Stimulated activated naive B cell treated with anti-CD40 and anti-IgM and Interleukin-4, amounts not matched to agents 10 μg/mL and 1 μg/mL and 100 μg/mL, for 72 hours (primary cell): ENCODE measurements at regions not wholly inside any gene's neighbourhood (a gene's known extent, or its start where the extent isn't known, plus 50 kb on each side); places are given as distances from the start of the nearest gene placed in this dataset.
"Not testable (repeated sequence)": the region's sequence is repeated elsewhere in the genome, so short reads cannot be mapped to it uniquely, and the experiment has no call there.

Source experiments
- ATAC-seq, 2 donors: fragments of 150-1000 bp; cut with Tn5 transposase; replicated peaks; 2 replicates each; pipeline ENCODE4 v1.10.0; 2021; ENCODE audit warnings: moderate library complexity in 1 of 2
- DNase-seq: peaks from one replicate; pipeline ENCODE4 v3.0.0; 2021
- H3K27ac Mint-ChIP-seq: one replicate; pipeline ENCODE4 v1.8.0; 2022; ENCODE audit warnings: mild to moderate bottlenecking, mixed read lengths
- H3K27me3 Mint-ChIP-seq, 2 donors: one replicate each; pipeline ENCODE4 v1.8.0; 2022; ENCODE audit warnings: mixed read lengths in 2 of 2
- H3K36me3 Mint-ChIP-seq, 2 donors: one replicate each; pipeline ENCODE4 v1.8.0; 2022; ENCODE audit warnings: mixed read lengths in 2 of 2, mild to moderate bottlenecking in 1 of 2
- H3K4me1 Mint-ChIP-seq, 2 donors: one replicate each; pipeline ENCODE4 v1.8.0; 2022; ENCODE audit warnings: mixed read lengths in 2 of 2, mild to moderate bottlenecking in 1 of 2
- H3K4me3 Mint-ChIP-seq, 2 donors: one replicate each; pipeline ENCODE4 v1.8.0; 2022; ENCODE audit warnings: mild to moderate bottlenecking in 2 of 2, mixed read lengths in 2 of 2, moderate library complexity in 1 of 2
- H3K9me3 Mint-ChIP-seq, 2 donors: one replicate each; pipeline ENCODE4 v1.8.0; 2022; ENCODE audit warnings: mixed read lengths in 2 of 2, mild to moderate bottlenecking in 1 of 2

DNA sequence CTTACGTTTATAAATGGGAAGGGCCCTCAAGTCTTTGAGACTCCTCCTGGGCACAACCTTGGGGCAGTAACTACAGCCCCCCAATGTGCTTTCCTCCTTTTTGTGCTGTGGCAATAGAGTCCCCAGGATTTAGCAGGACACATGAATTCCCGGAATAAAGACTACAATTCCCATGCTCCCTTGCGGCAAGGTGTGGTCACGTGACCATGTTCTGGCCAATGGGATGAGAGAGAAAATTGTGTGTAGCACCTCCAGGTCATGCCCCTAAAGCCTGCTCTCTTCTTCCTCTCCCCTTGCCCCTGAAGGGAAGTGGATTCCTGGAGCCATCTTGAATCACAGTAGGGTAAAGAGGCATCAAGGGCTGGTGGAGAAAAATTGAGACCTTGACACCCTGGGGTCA is 295.1 kb upstream of the SFSWAP start:
- ATAC-seq: no peak
- Mint-ChIP-seq H3K4me3 (no peak overlapping the region), H3K27ac (no peak overlapping the region), H3K36me3 (no peaks in the 10 kb centered on the region), H3K9me3 (no peaks in the 10 kb centered on the region), H3K27me3 (peaks cover 0 to 3% of the 10 kb centered on the region in 2 donors), H3K4me1 (no peaks in the 10 kb centered on the region)
- DNase-seq: no peak

GRCh38 chr12:131418121-131418520 is 292.8 kb upstream of the SFSWAP start:
- no peak overlapping the region for H3K4me3 Mint-ChIP-seq
- no peak overlapping the region for H3K27ac Mint-ChIP-seq
- no peak for ATAC-seq

DNA sequence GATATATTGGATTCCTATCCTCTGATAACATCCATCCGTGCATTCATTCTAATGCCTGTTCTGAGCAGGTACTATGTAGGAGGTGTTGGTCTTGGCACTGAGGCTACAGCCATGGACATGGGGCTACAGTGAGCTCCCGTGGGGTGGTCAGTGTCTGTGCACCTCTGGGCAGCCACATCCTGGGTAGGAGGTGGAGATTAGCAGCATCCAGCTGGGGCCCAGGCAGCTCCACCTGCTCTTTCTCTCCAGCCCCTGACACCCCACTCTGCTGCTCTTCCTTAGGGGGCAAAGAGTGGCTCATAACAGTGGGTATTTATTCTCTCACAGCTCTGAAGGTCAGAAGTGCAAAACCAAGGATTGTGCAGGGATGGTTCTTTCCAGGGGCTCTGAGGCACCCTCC is 292.0 kb upstream of the SFSWAP start:
- peaks cover 1 to 3% of the 10 kb centered on the region in 2 donors for H3K36me3 Mint-ChIP-seq
- peaks cover 4 to 6% of the 10 kb centered on the region in 2 donors for H3K9me3 Mint-ChIP-seq
- peaks cover 10 to 28% of the 10 kb centered on the region in 2 donors for H3K27me3 Mint-ChIP-seq
- no peak for DNase-seq
- H3K4me3 Mint-ChIP-seq: no peak overlapping the region
- no peak overlapping the region for H3K27ac Mint-ChIP-seq
- no peak for ATAC-seq
- no peaks in the 10 kb centered on the region for H3K4me1 Mint-ChIP-seq

More at GRCh38 chr12:131418121-131418520, 292.8 kb upstream of the SFSWAP start:
- no peaks in the 10 kb centered on the region for H3K9me3 Mint-ChIP-seq
- no peaks in the 10 kb centered on the region for H3K36me3 Mint-ChIP-seq
- H3K27me3 Mint-ChIP-seq: peaks cover 10 to 20% of the 10 kb centered on the region in 2 donors
- no peaks in the 10 kb centered on the region for H3K4me1 Mint-ChIP-seq
- DNase-seq: no peak

GRCh38 chr12:131420867-131421447 is 289.9 kb upstream of the SFSWAP start:
- no peaks in the 10 kb centered on the region for H3K4me1 Mint-ChIP-seq
- ATAC-seq: no peak
- DNase-seq: no peak
- H3K27ac Mint-ChIP-seq: no peak overlapping the region
- peaks cover 1 to 3% of the 10 kb centered on the region in 2 donors for H3K36me3 Mint-ChIP-seq
- H3K9me3 Mint-ChIP-seq: peaks cover 13 to 14% of the 10 kb centered on the region in 2 donors
- peaks cover 10 to 34% of the 10 kb centered on the region in 2 donors for H3K27me3 Mint-ChIP-seq
- H3K4me3 Mint-ChIP-seq: no peak overlapping the region

GRCh38 chr12:131421509-131422186 is 289.2 kb upstream of the SFSWAP start:
- peaks cover 10 to 34% of the 10 kb centered on the region in 2 donors for H3K27me3 Mint-ChIP-seq
- peaks cover 13 to 14% of the 10 kb centered on the region in 2 donors for H3K9me3 Mint-ChIP-seq
- H3K4me1 Mint-ChIP-seq: no peaks in the 10 kb centered on the region
- H3K27ac Mint-ChIP-seq: no peak overlapping the region
- H3K4me3 Mint-ChIP-seq: no peak overlapping the region
- H3K36me3 Mint-ChIP-seq: peaks cover 1 to 3% of the 10 kb centered on the region in 2 donors
- DNase-seq: no peak
- ATAC-seq: no peak

DNA sequence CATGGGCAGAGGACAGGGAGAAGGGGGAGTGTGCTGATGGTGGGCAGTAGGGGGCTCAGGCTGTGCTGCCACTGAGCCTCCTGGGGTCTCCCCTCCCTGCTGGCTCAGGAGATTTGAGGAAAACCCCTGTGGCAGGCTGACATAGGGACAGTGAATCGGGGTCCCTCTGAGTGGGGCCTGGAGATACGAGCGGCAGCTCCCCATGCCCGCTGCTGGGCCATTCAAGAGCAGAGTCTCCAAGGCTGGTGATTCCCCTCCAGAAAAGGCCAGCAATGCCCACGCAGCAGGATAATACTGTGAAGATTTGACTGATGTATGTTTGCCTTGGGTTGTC is 288.7 kb upstream of the SFSWAP start:
- no peak overlapping the region for H3K27ac Mint-ChIP-seq
- H3K27me3 Mint-ChIP-seq: peaks cover 10 to 34% of the 10 kb centered on the region in 2 donors
- ATAC-seq (no peak), DNase-seq (no peak)
- H3K36me3 Mint-ChIP-seq: peaks cover 1 to 3% of the 10 kb centered on the region in 2 donors
- H3K4me1 Mint-ChIP-seq: no peaks in the 10 kb centered on the region
- H3K9me3 Mint-ChIP-seq: peaks cover 13 to 14% of the 10 kb centered on the region in 2 donors
- no peak overlapping the region for H3K4me3 Mint-ChIP-seq

DNA sequence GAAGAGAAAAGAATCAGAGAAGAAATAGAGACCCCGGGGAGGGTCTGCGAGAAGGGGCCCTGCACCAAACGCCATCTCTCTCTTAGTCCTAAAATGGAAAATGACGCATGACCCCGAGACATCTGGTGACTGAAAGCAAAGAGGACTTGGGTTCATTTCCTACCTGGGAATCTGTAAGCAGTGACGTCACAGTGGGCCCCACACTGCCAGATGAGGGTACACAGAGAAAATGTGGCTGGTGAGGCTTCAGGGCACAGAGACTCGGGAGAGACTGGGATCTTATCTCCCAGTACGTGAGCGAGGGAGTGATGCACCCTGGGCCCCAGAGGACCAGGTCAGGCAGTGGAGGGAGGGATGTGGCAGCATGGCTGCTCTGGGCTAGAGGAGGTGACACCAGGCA is 288.1 kb upstream of the SFSWAP start:
- Mint-ChIP-seq H3K27me3 (peaks cover 10 to 35% of the 10 kb centered on the region in 2 donors), H3K36me3 (peaks cover 1 to 3% of the 10 kb centered on the region in 2 donors), H3K27ac (no peak overlapping the region), H3K4me1 (no peaks in the 10 kb centered on the region), H3K4me3 (no peak overlapping the region), H3K9me3 (peaks cover 13 to 14% of the 10 kb centered on the region in 2 donors)
- DNase-seq: no peak
- ATAC-seq: no peak

DNA sequence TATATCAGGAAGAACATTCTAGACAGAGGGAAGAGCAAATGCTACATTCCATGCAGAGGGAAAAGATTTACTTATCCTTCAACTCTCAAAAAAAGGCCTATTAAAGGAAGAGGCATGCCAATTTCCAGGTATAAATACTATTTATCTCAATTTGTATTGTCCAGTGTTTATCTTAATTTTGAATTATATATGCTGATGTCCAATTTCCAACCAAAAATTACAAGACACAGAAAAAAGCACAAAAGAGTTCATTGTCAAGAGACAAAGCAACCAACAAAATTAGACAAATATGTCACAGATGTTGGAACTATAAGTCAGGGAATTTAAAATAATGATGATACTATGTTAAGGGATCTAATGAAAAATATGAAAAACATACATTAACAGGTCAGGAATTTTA is 286.6 kb upstream of the SFSWAP start:
- peaks cover 16 to 42% of the 10 kb centered on the region in 2 donors for H3K27me3 Mint-ChIP-seq
- H3K27ac Mint-ChIP-seq: no peak overlapping the region
- no peak overlapping the region for H3K4me3 Mint-ChIP-seq
- peaks cover 13 to 14% of the 10 kb centered on the region in 2 donors for H3K9me3 Mint-ChIP-seq
- no peaks in the 10 kb centered on the region for H3K4me1 Mint-ChIP-seq
- peaks cover 1 to 3% of the 10 kb centered on the region in 2 donors for H3K36me3 Mint-ChIP-seq
- DNase-seq: no peak
- no peak for ATAC-seq

DNA sequence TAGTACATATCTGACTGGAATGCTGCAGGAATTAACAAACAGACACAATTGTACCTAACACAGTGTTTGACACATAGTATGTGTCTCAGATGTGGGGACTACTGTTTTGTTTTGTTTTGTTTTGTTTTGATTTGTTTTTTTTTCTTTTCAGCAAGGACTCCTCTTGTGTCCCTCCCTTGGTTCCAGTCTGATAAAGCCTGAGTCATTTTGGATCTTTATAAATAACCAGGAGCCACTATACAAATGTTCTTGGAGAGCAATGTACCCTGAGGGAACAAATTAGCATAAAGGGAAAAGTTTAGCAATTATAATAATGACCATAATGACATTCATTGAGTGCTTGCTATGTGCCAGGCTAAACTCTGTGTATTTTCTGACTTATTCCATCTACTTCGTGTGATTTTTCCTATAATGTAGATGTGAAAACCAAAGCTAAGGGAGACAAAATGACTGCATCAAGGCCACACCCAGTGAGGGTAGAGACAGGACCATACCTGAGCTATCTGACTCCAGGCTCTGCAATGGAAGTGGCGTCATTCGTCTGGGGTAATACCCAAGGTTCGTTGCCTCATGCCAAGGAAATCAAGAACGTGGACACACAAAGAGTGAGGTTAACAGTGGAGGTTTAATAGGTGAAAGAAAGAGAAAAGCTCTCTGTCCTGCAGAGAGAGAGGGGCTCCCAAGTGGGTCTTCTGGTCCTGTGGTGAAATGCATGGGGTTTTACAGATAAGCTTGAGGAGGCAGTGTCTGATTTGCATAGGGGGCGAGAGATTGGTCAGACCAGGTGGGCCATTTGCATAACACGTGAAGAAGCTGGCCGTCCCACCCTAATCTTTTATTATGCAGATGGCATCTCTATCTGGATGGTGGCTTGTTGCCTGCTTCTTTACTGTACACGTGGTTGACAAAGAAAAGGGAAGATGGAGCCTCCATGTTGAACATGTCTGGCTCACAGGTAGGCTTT is 285.5 kb upstream of the SFSWAP start:
- Mint-ChIP-seq H3K27me3 (peaks cover 16 to 52% of the 10 kb centered on the region in 2 donors), H3K27ac (no peak overlapping the region), H3K36me3 (peaks cover 1 to 3% of the 10 kb centered on the region in 2 donors), H3K4me3 (no peak overlapping the region), H3K4me1 (no peaks in the 10 kb centered on the region), H3K9me3 (peaks cover 13 to 16% of the 10 kb centered on the region in 2 donors)
- DNase-seq (no peak), ATAC-seq (no peak)

DNA sequence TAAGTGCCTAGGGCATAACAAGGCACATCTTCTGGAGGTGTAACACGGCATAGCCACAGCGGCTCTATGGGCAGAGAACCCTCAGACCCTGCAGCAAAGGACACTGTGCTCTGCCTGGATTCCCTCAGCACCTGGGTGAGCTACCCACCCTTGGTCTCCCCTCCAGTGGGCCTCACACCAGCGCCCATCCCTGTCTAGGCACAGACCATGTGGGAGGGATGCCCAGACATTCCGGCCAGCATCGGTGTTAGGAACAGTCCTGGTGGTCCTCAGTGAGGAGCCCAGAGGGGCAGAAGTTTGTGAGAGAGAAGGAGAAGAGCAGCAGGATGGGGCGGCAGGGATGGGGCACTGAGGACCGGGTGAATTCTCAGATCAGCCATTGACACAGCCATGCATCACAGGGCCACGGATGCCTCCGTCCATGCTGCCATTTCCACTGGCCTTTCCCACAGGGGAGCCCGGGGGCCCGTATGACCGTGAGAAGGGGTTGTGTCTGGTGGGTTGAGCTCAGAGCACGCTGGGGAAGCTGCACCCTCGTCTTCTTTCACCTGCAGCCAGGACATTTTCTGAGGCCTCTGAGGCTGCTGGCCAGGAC is 282.7 kb upstream of the SFSWAP start:
- H3K27ac Mint-ChIP-seq: no peak overlapping the region
- H3K27me3 Mint-ChIP-seq: peaks cover 12 to 50% of the 10 kb centered on the region in 2 donors
- peaks cover 1 to 3% of the 10 kb centered on the region in 2 donors for H3K36me3 Mint-ChIP-seq
- ATAC-seq (no peak), DNase-seq (no peak)
- H3K4me1 Mint-ChIP-seq: peaks cover 5 to 6% of the 10 kb centered on the region in 2 donors
- no peak overlapping the region for H3K4me3 Mint-ChIP-seq
- peaks cover 13 to 18% of the 10 kb centered on the region in 2 donors for H3K9me3 Mint-ChIP-seq

GRCh38 chr12:131429221-131429620 is 281.7 kb upstream of the SFSWAP start:
- not testable (repeated sequence) for H3K36me3 Mint-ChIP-seq, ATAC-seq, H3K4me3 Mint-ChIP-seq, DNase-seq, H3K9me3 Mint-ChIP-seq, H3K4me1 Mint-ChIP-seq, H3K27ac Mint-ChIP-seq
- peaks cover 12 to 43% of the 10 kb centered on the region in 2 donors for H3K27me3 Mint-ChIP-seq

- not testable (repeated sequence) for DNase-seq, H3K4me1 Mint-ChIP-seq, H3K9me3 Mint-ChIP-seq, H3K4me3 Mint-ChIP-seq, ATAC-seq, H3K27ac Mint-ChIP-seq, H3K36me3 Mint-ChIP-seq
- peaks cover 17 to 44% of the 10 kb centered on the region in 2 donors for H3K27me3 Mint-ChIP-seq
These were observed 281.2 kb upstream of the SFSWAP start for GRCh38 chr12:131429697-131430096.

DNA sequence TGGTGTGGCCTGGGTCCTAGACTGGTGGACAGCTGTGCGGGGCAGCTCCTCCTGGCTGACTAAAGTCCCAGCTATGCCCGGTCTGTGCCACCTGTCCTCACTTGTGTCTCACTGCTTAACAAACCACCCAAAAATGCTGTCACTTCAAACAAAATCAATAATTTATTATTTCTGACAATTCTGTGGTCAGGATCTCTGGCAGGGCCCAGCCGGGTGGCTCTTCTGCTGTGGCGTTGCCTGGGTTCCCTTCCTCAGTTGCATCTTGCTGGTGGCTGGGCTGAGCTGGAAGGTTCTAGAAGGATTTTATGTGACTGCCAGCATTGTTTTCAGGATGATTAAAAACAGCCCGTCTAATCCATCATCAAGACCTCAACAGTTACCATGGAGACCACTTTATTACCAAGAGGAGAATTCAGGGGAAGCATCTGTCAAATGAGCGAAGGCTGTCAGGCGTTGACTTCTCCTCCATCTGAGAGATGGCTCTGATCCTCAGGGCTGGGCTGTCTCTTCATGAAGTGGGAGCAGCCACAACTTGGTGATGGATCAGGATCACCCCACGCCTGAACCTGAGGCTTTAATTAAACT is 280.6 kb upstream of the SFSWAP start:
- ATAC-seq: no peak
- H3K9me3 Mint-ChIP-seq: peaks cover 0 to 7% of the 10 kb centered on the region in 2 donors
- no peak for DNase-seq
- H3K4me3 Mint-ChIP-seq: no peak overlapping the region
- H3K27ac Mint-ChIP-seq: no peak overlapping the region
- H3K27me3 Mint-ChIP-seq: peaks cover 21 to 49% of the 10 kb centered on the region in 2 donors
- peaks cover 5 to 6% of the 10 kb centered on the region in 2 donors for H3K4me1 Mint-ChIP-seq
- H3K36me3 Mint-ChIP-seq: no peaks in the 10 kb centered on the region
